CD4-positive, alpha-beta T cell treated with Interleukin-21 for 1 hour (primary cell): ENCODE measurements at regions not wholly inside any gene's neighbourhood (a gene's known extent, or its start where the extent isn't known, plus 50 kb on each side); places are given as distances from the start of the nearest gene placed in this dataset.

Experiments
- DNase-seq: peaks from one replicate; pipeline ENCODE4 v3.0.0-alpha.2; 2020

GRCh38 chr2:16408331-16409005, 257.2 kb downstream of the CYRIA start:
- no peak for DNase-seq

DNA sequence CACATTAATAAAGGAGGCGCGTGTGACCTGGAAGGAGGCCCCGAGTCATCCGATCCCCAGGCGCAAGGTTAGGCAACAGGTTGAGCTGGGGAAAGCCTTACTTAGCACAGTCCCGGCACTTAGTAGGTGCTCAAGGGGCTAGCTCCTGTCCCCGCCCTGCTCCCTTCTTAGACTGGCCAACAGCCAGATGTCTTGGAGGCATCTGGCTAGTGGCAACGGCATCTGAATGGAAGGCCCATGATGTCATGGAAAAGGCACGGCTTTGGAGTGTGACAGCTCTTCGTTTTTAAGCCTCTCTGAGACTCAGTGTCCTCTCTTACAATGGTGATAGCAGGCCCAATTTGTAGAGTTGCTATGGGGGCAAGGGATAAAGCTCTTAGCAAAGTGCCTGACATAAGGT, 258.3 kb downstream of the CYRIA start:
- no peak for DNase-seq

GRCh38 chr2:16406496-16407289, 258.9 kb downstream of the CYRIA start:
- DNase-seq = no peak

DNA sequence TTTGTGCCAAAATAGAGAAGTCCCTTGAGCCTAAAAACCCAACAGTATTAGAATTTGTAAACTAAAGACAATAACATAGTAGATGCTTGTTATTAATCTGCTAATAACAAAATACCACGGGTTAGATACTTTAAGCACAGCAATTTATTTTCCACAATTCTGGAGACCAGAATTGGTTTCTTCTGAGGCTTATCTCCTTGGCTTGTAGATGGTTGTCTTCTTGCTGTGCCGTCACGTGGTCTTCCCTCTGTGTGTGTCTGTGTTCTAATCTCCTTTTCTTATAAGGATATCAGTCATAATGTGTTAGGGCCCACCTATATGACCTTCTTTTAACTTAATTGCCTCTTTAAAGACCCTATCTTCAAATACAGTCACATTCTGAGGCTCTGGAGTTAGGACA, 260.1 kb downstream of the CYRIA start:
- DNase-seq = no peak

GRCh38 chr2:16404551-16405300, 260.9 kb downstream of the CYRIA start:
- DNase-seq = no peak

DNA sequence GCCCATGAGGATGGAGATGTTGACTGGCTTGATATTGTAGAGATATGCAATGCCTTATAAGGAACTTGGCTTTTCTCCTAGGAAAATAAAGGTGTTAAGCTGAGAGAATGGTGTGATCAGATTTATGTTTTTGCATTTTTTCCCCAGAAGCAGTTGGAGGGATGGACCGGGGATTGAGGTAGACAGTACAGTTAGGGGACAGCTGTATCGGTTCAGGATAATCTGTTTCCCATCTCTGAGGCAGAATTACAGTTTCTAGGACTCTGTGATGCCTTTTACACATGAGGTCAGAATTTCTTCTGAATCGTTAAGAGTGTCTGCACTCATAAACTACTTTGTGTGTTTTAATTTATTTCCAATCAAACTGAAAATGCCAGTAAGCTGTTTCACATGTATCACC, 261.5 kb downstream of the CYRIA start:
- DNase-seq = no peak

GRCh38 chr2:16402891-16403290, 262.7 kb downstream of the CYRIA start:
- no peak for DNase-seq

DNA sequence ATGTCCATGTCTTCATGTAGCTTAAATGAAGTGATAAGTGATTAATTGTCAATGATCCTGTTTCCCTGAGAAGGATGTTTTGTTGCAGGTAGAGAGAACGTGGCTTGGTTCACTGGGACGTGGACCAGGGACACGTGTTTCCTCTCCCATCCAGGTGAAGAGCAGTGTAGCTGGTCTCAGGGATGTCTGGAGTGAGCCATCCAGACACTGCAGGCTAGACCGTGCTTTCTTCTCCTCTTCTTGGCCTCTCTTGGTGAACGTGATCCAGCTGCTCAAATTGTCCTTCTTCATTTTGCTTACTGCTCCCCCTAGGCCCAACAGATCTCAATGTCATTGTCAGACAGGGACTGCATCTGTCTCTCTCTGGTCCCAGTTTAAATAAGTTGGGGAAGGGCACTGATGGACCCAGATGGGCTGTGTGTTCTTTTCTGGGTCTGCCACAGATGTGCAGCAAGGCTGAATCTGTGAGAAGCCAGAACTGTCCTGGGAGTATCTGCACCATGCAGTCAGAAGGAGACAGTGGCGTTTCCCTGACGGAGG, 263.8 kb downstream of the CYRIA start:
- DNase-seq = no peak

DNA sequence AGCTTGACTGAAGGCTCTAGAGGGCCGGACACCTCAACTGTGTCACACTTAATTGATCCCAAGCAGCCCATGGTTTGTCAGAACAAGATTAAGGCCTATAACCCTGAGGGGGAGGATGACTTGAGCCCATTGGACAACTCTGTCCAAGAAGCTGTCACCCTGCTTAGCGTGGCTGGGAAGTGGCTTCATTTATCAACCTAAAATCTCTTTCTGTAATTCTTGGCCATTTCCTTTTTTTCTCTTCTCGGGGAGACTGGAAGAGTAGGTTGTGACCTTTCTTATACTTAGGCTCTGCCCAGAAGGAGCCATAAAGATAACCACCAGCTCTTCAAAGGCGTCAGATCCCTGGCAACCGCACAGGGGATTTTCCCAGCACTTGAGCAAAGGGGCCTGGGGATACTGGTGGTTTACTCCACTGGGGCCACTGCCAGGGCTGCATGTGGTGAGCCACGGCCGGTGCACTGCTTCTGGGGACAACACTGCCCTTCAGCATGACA, 265.5 kb downstream of the CYRIA start:
- no peak for DNase-seq

- no peak for DNase-seq
Measured at GRCh38 chr2:16398486-16399043, 267.1 kb downstream of the CYRIA start.

DNA sequence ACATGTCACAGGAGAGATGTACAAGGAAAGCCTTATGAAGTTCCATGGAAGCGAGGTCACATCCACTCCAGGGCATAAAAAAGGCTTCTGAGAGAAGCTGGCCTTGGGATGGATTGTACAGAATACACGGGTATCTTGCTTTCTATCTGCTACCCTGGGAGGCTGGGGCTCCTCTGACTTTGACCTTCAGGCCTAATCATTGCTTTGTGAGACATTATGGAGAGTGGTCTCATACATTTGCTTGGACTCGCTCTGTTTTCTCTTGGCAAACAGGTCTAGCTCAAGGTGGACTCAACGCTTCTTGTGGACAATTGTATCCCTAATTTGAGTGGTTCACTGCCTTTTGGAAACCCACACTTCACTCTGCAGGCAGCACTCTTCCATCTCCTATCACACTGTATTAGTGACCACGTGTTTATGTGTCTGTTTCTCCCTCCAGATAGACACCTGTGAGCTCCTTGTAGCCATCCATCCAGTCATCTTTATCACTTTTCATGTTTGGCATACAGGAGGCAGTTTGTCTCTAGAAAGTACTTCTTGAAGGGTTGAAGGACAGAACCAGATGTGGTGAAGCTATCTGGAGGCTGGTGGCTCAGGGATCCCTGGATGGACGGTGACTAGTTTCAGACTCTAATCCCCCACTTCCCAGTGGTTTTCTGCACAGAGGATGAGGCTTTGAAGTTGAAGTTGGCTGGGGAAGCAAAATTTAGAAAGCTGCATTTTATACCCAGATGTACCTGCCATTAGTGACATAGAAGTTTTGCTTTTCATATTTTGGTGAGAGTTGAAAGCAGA, 267.8 kb downstream of the CYRIA start:
- DNase-seq = no peak

- DNase-seq = no peak
Measured at GRCh38 chr2:16396986-16397385, 268.6 kb downstream of the CYRIA start.

GRCh38 chr2:16396171-16396570, 269.5 kb downstream of the CYRIA start:
- no peak for DNase-seq

- DNase-seq = no peak
Measured at GRCh38 chr2:16395601-16396000, 270.0 kb downstream of the CYRIA start.

GRCh38 chr2:16394986-16395550, 270.6 kb downstream of the CYRIA start:
- DNase-seq = no peak

GRCh38 chr2:16394072-16394985, 271.3 kb downstream of the CYRIA start:
- DNase-seq = no peak

GRCh38 chr2:16393500-16394071, 272.0 kb downstream of the CYRIA start:
- DNase-seq = no peak

DNA sequence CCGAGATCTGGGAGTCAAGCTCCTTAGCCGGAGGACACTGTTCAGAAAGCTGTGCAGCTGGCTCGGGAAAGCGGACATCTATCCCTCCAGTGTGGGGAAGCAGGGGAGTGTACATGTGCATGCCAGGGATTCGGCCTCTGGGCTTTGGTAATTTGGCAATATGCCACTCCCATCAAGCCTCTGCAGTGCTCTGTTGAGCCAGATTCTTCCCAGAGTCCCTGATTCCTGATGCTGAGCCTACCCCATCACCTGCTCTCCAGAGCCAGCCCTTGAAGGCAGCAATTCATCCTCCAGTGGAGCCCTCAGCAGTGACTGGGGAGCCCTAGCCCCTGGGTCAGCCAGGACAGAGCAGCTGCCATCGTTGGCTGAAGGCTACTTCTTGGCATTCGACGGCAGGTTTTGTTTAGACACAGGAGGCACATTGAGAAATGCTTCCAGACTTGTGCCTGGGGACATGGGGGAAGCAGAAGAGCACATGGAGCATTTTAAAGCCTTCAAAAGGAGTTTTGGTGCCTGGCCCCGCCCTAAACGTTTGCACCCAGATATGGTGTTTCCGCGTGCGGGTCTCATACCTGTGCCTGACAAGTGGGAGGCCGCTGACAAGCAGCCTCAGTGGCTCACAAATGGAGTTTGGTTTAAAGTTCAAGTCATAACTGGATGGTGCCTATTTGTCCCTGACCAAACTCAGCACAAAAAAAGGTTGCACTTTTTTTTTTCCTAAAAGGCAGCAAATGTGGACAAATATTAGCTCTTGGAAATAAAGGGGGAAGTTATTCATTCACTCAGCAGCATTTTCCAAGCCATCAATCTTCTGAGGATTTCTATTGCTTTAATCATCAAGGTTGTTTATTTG, 272.8 kb downstream of the CYRIA start:
- DNase-seq = no peak

DNA sequence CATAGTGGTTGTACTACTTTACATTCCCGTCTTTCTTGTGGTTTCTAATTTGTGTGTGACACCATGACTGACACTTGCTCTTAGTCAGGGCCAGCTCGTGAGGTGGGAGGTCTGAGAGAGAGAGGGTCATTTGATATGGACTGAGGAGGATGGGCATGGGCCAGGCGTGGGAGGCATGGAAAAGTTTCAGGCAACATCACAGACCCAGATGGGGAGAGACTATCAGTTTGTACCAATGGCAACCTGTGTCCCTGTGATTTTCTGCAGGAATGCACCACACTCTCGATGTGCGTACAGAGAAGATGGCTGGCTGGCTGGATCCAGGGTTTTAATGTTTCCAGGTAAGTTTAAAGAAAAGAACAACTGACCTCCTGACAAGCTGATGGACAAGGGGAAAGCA, 273.6 kb downstream of the CYRIA start:
- no peak for DNase-seq
